ENCODE measurements at regions not wholly inside any gene's neighbourhood (a gene's known extent, or its start where the extent isn't known, plus 50 kb on each side); places are given as distances from the start of the nearest gene placed in this dataset.
"Not testable (repeated sequence)": the region's sequence is repeated elsewhere in the genome, so short reads cannot be mapped to it uniquely, and the experiment has no call there.

DNA sequence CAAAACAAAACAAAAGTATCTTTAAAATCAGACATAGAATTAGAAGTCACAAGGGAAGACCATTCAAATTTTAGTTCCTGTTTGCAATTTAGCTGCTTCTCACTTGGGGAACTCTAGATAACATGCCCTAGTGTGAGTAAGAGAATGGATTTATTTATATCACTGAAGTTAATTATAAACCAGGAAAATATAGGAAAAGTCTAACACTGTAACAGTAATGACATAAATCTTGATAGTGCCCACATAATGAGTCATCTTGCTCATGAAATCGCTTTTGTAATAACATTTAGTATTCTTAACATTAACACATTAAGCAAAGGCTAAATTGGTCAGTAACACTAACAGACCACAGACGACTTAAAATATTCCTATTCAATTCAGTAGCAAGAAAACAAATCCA lies 710.7 kb downstream of the STPG2 start:
- DNase-seq (ENCODE audit: low read depth, low spot score), result no peak
- H3K4me3 ChIP-seq (ENCODE audit: low read length), result no peak overlapping the region

- not testable (repeated sequence) for H3K4me3 ChIP-seq (ENCODE audit: low read length); DNase-seq (ENCODE audit: low read depth, low spot score)
Measured at GRCh38 chr4:97437998-97438705, 705.1 kb downstream of the STPG2 start.

- no peak for DNase-seq (ENCODE audit: low read depth, low spot score)
- no peak overlapping the region for H3K4me3 ChIP-seq (ENCODE audit: low read length)
Measured at GRCh38 chr4:97453186-97453585, 690.1 kb downstream of the STPG2 start.

DNA sequence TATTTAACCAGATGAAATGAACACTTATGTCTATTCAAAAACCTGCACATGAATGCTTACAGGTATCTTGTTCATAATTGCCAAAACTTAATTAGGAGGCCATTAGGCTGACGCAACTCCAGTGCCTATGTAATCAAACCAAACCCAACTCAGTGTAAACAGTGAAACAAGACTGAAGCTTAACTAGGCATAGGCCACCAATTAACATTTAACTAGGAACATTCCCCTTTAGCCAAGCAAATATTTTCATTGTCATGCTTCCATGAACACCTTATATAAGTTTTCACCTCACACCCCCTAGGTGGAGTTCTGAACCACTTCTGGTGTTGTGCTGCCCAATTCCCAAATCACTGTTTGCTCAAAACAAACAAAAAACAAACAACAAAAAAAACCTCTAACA lies 686.0 kb downstream of the STPG2 start:
- no peak overlapping the region for H3K4me3 ChIP-seq (ENCODE audit: low read length)
- no peak for DNase-seq (ENCODE audit: low read depth, low spot score)

DNA sequence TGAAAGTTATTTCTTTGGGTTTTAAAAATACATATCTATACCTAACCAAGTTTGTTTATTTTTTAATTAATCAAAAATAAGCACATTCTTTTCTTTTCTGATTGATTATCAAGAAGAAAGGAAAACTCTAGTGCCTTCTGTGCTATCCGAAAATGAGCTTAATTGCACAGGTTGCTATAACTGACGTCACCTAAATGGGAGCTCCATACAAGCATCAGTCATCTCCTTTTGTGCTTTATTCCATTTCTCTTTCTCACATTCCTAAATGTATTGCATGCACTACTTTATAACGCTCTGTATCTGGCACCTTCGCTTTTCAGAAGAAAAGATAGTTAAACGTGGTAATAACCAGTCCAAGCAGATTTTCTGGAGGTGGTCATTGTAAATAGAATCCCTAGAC lies 675.0 kb downstream of the STPG2 start:
- no peak overlapping the region for H3K4me3 ChIP-seq (ENCODE audit: low read length)
- DNase-seq (ENCODE audit: low read depth, low spot score), result no peak

DNA sequence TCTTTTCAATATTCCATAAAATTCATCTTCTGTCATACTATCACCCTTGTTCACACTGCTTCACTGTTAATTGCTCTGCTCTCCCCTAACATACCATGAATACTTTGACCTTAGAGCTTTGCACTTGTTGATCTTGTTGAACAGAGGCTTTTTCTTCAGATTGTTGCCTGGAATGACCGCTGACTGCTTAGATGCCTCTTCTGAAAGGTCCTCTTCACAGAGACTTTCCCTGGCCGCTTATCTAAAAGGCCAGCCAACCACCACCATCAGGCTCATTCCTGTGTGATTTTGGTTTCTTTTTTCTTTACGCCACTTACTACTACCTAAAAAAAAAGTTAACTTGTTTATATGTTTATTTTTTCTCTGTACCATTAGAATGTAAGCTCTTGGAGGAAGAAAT lies 667.7 kb downstream of the STPG2 start:
- DNase-seq (ENCODE audit: low read depth, low spot score), result no peak
- no peak overlapping the region for H3K4me3 ChIP-seq (ENCODE audit: low read length)

GRCh38 chr4:97477974-97478373 lies 665.3 kb downstream of the STPG2 start:
- no peak overlapping the region for H3K4me3 ChIP-seq (ENCODE audit: low read length)
- DNase-seq (ENCODE audit: low read depth, low spot score), result no peak

DNA sequence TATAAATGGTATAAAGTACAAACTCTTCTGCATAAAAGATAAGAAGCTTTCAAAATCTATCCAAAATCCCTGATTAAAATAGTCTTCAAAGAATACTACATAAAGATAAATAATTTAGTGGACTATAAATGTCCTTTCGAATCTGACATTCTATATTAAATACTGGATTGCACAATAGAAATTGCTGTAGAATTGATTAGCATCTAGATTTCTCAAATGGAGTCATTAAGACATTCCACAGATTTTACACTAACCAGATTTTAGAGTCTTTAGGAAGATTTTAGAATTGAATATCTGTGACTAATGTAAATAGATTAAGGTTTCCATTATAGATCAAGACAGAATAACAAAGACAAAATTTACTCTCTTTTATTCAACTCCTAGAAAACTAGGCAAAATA lies 663.9 kb downstream of the STPG2 start:
- H3K4me3 ChIP-seq (ENCODE audit: low read length), result no peak overlapping the region
- no peak for DNase-seq (ENCODE audit: low read depth, low spot score)

DNA sequence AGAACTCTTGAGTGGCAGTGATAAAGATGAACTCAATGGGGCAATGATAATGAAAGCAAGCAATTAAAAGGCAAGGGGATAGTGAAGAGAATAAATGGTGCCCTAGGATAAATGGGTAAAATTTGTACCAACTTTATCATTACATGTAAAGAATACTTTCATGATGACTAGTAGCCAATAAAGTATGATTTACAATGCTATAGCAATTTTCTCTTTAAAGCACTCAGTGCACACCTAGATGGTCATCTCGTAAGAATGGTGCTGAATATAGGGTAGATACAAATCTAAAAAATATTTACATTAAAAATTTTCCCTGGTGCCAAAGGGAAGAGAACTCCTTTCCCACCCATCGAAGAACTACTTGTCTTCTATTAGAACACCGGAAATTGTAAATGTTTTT lies 651.4 kb downstream of the STPG2 start:
- H3K4me3 ChIP-seq (ENCODE audit: low read length), result no peak overlapping the region
- DNase-seq (ENCODE audit: low read depth, low spot score), result no peak

- no peak overlapping the region for H3K4me3 ChIP-seq (ENCODE audit: low read length)
Measured at GRCh38 chr4:97493815-97494518, 649.3 kb downstream of the STPG2 start.

GRCh38 chr4:97496298-97496873 lies 646.9 kb downstream of the STPG2 start:
- no peak for DNase-seq (ENCODE audit: low read depth, low spot score)
- no peak overlapping the region for H3K4me3 ChIP-seq (ENCODE audit: low read length)

More at GRCh38 chr4:97493815-97494518, 649.3 kb downstream of the STPG2 start:
- no peak for DNase-seq (ENCODE audit: low read depth, low spot score)

GRCh38 chr4:97498875-97499274 lies 644.4 kb downstream of the STPG2 start:
- no peak for DNase-seq (ENCODE audit: low read depth, low spot score)
- H3K4me3 ChIP-seq (ENCODE audit: low read length), result no peak overlapping the region

GRCh38 chr4:97500423-97500822 lies 642.9 kb downstream of the STPG2 start:
- H3K4me3 ChIP-seq (ENCODE audit: low read length), result no peak overlapping the region
- DNase-seq (ENCODE audit: low read depth, low spot score), result no peak

GRCh38 chr4:97504713-97505112 lies 638.6 kb downstream of the STPG2 start:
- DNase-seq (ENCODE audit: low read depth, low spot score), result no peak
- no peak overlapping the region for H3K4me3 ChIP-seq (ENCODE audit: low read length)

GRCh38 chr4:97507587-97508245 lies 635.6 kb downstream of the STPG2 start:
- no peak overlapping the region for H3K4me3 ChIP-seq (ENCODE audit: low read length)
- no peak for DNase-seq (ENCODE audit: low read depth, low spot score)

Data from Jurkat, Clone E6-1 (cell line).